IMR-90 (cell line): ENCODE measurements at regions not wholly inside any gene's neighbourhood (a gene's known extent, or its start where the extent isn't known, plus 50 kb on each side); places are given as distances from the start of the nearest gene placed in this dataset.

Experiments
- ATAC-seq: fragments of 200-7000 bp; cut with Tn5 transposase; 2 replicates; pipeline ENCODE4 v1.9.1; 2020; ENCODE audit warnings: low read depth, mild to moderate bottlenecking, moderate library complexity
- BruUV-seq: library from RNA; stranded (reverse); fragments of 400-500 nt; replicated peaks from 2 replicates; lab custom pipeline; 2021; lab: Mats Ljungman, UMichigan
- CTCF ChIA-PET: fragments of 300-600 bp; formaldehyde crosslinking; extraction: SDS; loops from one replicate; lab custom pipeline; 2021; ENCODE audit warnings: antibody characterized with exemption; lab: Yijun Ruan, JAX
- POLR2A ChIA-PET: fragments of 300-600 bp; sonication (Branson Sonifier 250); formaldehyde crosslinking; loops from one replicate; lab custom pipeline; 2022; ENCODE audit warnings: antibody characterized with exemption; ENCODE audit not compliant: unreplicated experiment; lab: Charles Lee
- DNase-seq: peaks from one replicate; pipeline ENCODE4 v3.0.0; 2013
- H2AFZ ChIP-seq: replicated peaks from 2 replicates; pipeline ENCODE3; 2013; ENCODE audit warnings: low read length, mild to moderate bottlenecking; ENCODE audit not compliant: poor library complexity
- H2AK5ac ChIP-seq: 2 replicates; pipeline ENCODE4 v1.6.1; 2013; ENCODE audit warnings: low read depth, low read length, inconsistent platforms
- H2AK9ac ChIP-seq: replicated peaks from 2 replicates; pipeline ENCODE3; 2013; ENCODE audit warnings: mild to moderate bottlenecking, low read depth, low read length, moderate library complexity; ENCODE audit not compliant: poor library complexity
- H2BK120ac ChIP-seq: 2 replicates; pipeline ENCODE4 v1.6.1; 2013; ENCODE audit warnings: low read depth, low read length, inconsistent platforms
- H2BK15ac ChIP-seq: 3 replicates; pipeline ENCODE4 v1.6.1; 2013; ENCODE audit warnings: low read depth, low read length, inconsistent platforms
- H2BK20ac ChIP-seq: 2 replicates; pipeline ENCODE4 v1.6.1; 2013; ENCODE audit warnings: low read depth, mild to moderate bottlenecking, inconsistent platforms, low read length, moderate library complexity
- H2BK5ac ChIP-seq: 2 replicates; pipeline ENCODE4 v1.6.1; 2013; ENCODE audit warnings: mild to moderate bottlenecking, low read depth, low read length, inconsistent platforms; ENCODE audit not compliant: poor library complexity, severe bottlenecking
- H3K14ac ChIP-seq: replicated peaks from 2 replicates; pipeline ENCODE4 v1.6.1; 2013; ENCODE audit warnings: low read depth, low read length, inconsistent platforms
- H3K18ac ChIP-seq: 2 replicates; pipeline ENCODE4 v1.6.1; 2013; ENCODE audit warnings: low read depth, low read length, control low read depth
- H3K23ac ChIP-seq: 2 replicates; pipeline ENCODE4 v1.6.1; 2013; ENCODE audit warnings: low read depth, low read length, inconsistent platforms
- H3K27ac ChIP-seq: 2 replicates; pipeline ENCODE4 v1.5.1; 2013; ENCODE audit warnings: mild to moderate bottlenecking, control low read depth, low read length; ENCODE audit not compliant: insufficient read depth
- H3K27me3 ChIP-seq: 2 replicates; pipeline ENCODE4 v1.6.1; 2013; ENCODE audit warnings: low read length; ENCODE audit not compliant: control insufficient read depth, insufficient read depth
- H3K36me3 ChIP-seq: 2 replicates; pipeline ENCODE4 v1.6.1; 2013; ENCODE audit warnings: low read length, mixed read lengths; ENCODE audit not compliant: control insufficient read depth, insufficient read depth
- H3K4ac ChIP-seq: 2 replicates; pipeline ENCODE4 v1.6.1; 2013; ENCODE audit warnings: low read depth, low read length, inconsistent platforms
- H3K4me1 ChIP-seq: 2 replicates; pipeline ENCODE4 v1.6.1; 2013; ENCODE audit warnings: low read length, mixed read lengths; ENCODE audit not compliant: control insufficient read depth, insufficient read depth
- H3K4me2 ChIP-seq: 2 replicates; pipeline ENCODE4 v1.6.1; 2013; ENCODE audit warnings: low read depth, mild to moderate bottlenecking, control low read depth, low read length, moderate library complexity
- H3K4me3 ChIP-seq: 2 replicates; pipeline ENCODE4 v1.5.1; 2013; ENCODE audit warnings: low read depth, mild to moderate bottlenecking, control low read depth, low read length, moderate library complexity; ENCODE audit not compliant: insufficient read depth
- H3K56ac ChIP-seq: 2 replicates; pipeline ENCODE4 v1.6.1; 2013; ENCODE audit warnings: low read length, inconsistent platforms; ENCODE audit not compliant: insufficient read depth; ENCODE audit errors: extremely low read depth
- H3K79me1 ChIP-seq, 2 experiments: 2 replicates each; pipeline ENCODE4 v1.6.1; 2013; ENCODE audit warnings: low read length in 2 of 2, inconsistent platforms in 1 of 2, low read depth in 1 of 2
- H3K9ac ChIP-seq: 2 replicates; pipeline ENCODE4 v1.6.1; 2013; ENCODE audit warnings: low read depth, low read length, control low read depth
- H3K9me1 ChIP-seq: 2 replicates; pipeline ENCODE4 v1.6.1; 2013; ENCODE audit warnings: low read length, inconsistent platforms; ENCODE audit not compliant: insufficient read depth
- H3K9me3 ChIP-seq: 2 replicates; pipeline ENCODE4 v1.6.1; 2013; ENCODE audit warnings: low read length; ENCODE audit not compliant: control insufficient read depth, insufficient read depth
- H4K20me1 ChIP-seq: 2 replicates; pipeline ENCODE4 v1.6.1; 2013; ENCODE audit warnings: low read length, inconsistent platforms; ENCODE audit not compliant: insufficient read depth
- H4K5ac ChIP-seq: 2 replicates; pipeline ENCODE4 v1.6.1; 2013; ENCODE audit warnings: mild to moderate bottlenecking, low read depth, low read length, control low read depth
- H4K8ac ChIP-seq, 2 experiments: 2 replicates each; pipeline ENCODE4 v1.6.1; 2013; ENCODE audit warnings: low read depth in 2 of 2, low read length in 2 of 2, control low read depth in 1 of 2, inconsistent platforms in 1 of 2
- H4K91ac ChIP-seq: 2 replicates; pipeline ENCODE4 v1.6.1; 2013; ENCODE audit warnings: low read depth, low read length, inconsistent platforms; ENCODE audit not compliant: insufficient read depth
- BHLHE40 ChIP-seq: fragments of 150-350 bp; IDR thresholded peaks from 2 replicates; pipeline ENCODE4 v1.6.1; 2016; ENCODE audit warnings: mild to moderate bottlenecking, low read depth, low read length
- CEBPB ChIP-seq: IDR thresholded peaks from 2 replicates; pipeline ENCODE4 v1.6.1; 2012; ENCODE audit warnings: low read depth, low read length, improper control_type of control experiment
- CHD1 ChIP-seq: IDR thresholded peaks from 2 replicates; pipeline ENCODE4 v1.6.1; 2012; ENCODE audit warnings: low read depth, low read length, improper control_type of control experiment
- FOS ChIP-seq: fragments of 150-350 bp; IDR thresholded peaks from 2 replicates; pipeline ENCODE4 v1.6.1; 2016; ENCODE audit warnings: low read depth, low read length
- MAFK ChIP-seq: IDR thresholded peaks from 2 replicates; pipeline ENCODE4 v1.6.1; 2012; ENCODE audit warnings: low read depth, low read length, improper control_type of control experiment
- MAZ ChIP-seq: IDR thresholded peaks from 2 replicates; pipeline ENCODE4 v1.6.1; 2012; ENCODE audit warnings: low read depth, mild to moderate bottlenecking, low read length, improper control_type of control experiment, moderate library complexity, borderline replicate concordance
- NFE2L2 ChIP-seq: fragments of 150-350 bp; IDR thresholded peaks from 2 replicates; pipeline ENCODE4 v1.6.1; 2016; ENCODE audit warnings: low read depth, mild to moderate bottlenecking, low read length
- POLR2A ChIP-seq: IDR thresholded peaks from 2 replicates; pipeline ENCODE4 v1.6.1; 2012; ENCODE audit warnings: mild to moderate bottlenecking, low read depth, low read length
- RAD21 ChIP-seq: IDR thresholded peaks from 2 replicates; pipeline ENCODE4 v1.6.1; 2012; ENCODE audit warnings: low read length, improper control_type of control experiment
- RCOR1 ChIP-seq: IDR thresholded peaks from 2 replicates; pipeline ENCODE4 v1.6.1; 2012; ENCODE audit warnings: mild to moderate bottlenecking, low read length, improper control_type of control experiment; ENCODE audit not compliant: insufficient replicate concordance
- SMC3 ChIP-seq: fragments of 150-350 bp; IDR thresholded peaks from 2 replicates; pipeline ENCODE4 v1.6.1; 2016; ENCODE audit warnings: low read depth, mild to moderate bottlenecking, antibody characterized with exemption, low read length, moderate library complexity
- WGBS, 2 experiments: methylation state at CpG; one replicate each; pipeline versions ENCODE4 v1.1.5 to v1.1.7; 2013; ENCODE audit warnings: missing lambda C conversion rate in 2 of 2; ENCODE audit not compliant: insufficient read length in 1 of 2; ENCODE audit errors: extremely low coverage in 2 of 2; 5-methylcytosine and 5-hydroxymethylcytosine counted together
- dilution Hi-C: fragments of 300-500 bp; cut with HindIII; formaldehyde crosslinking; loops from one replicate; pipeline ENCODE4 v1.14.3; 2018; ENCODE audit warnings: low sequenced_read_pairs; ENCODE audit not compliant: unreplicated experiment
- in situ Hi-C: fragments of 300-500 bp; cut with MboI; formaldehyde crosslinking; loops from 3 replicates; pipeline ENCODE4 v1.14.3; 2019; ENCODE audit warnings: low sequenced_read_pairs, inconsistent platforms, mixed read lengths
- intact Hi-C: fragments of 100-400 bp; cut with micrococcal nuclease; formaldehyde crosslinking; loops from 2 replicates; pipeline ENCODE4 v1.10.0; 2022
- TF ChIP-seq, protein P1 (sequence below): fragments of 150-350 bp; IDR thresholded peaks from 2 replicates; pipeline ENCODE4 v1.6.1; 2017; ENCODE audit warnings: mild to moderate bottlenecking, antibody characterized with exemption, low read length, low read depth

DNA sequence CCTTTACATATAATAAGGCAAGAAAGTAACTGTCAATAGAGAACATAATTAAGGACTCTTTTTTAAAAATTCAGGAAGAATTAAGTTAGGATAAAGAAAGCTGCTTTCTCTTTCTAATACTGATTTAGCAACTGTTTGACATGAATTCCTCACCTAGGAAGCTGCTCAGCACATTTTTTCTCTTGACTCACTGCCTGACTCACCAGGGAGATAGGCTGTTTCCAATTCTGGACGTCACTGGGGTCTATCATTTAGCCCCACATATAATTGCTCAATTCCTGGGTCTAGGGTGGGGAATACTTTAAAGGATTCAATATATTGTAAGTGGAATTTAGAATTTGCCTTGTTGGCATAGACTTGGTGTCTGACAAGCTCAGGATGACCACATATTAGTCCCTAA, 50.8 kb upstream of the UGP2 start:
- no peaks in the 10 kb centered on the region for H4K20me1 ChIP-seq
- TF ChIP-seq RCOR1 (peak; percentile 11), RAD21 (no peak), MAZ (no peak), CEBPB (peak; percentile 95), CHD1 (no peak), SMC3 (no peak), NFE2L2 (peak; percentile 81), BHLHE40 (0 out of 2 replicates have a peak, but pooled peaks have one; percentile 5), MAFK (peak; percentile 92), POLR2A (no peak), FOS (peak; percentile 87)
- TF ChIP-seq, protein P1, sequence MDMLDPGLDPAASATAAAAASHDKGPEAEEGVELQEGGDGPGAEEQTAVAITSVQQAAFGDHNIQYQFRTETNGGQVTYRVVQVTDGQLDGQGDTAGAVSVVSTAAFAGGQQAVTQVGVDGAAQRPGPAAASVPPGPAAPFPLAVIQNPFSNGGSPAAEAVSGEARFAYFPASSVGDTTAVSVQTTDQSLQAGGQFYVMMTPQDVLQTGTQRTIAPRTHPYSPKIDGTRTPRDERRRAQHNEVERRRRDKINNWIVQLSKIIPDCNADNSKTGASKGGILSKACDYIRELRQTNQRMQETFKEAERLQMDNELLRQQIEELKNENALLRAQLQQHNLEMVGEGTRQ, result no peak
- peak overlapping the region; percentile 68; the same call in 1 of the 2 replicates for H3K23ac ChIP-seq
- no peaks in the 10 kb centered on the region for H3K27me3 ChIP-seq
- no TSS peak for BruUV-seq
- H2AFZ ChIP-seq, result no peak overlapping the region
- peak overlapping the region; percentile 88 for H2BK120ac ChIP-seq
- peak overlapping the region; percentile 78 for H4K91ac ChIP-seq
- peak overlapping the region; percentile 98; the same call in 1 of the 2 replicates for H3K18ac ChIP-seq
- no peak overlapping the region for H3K9ac ChIP-seq
- H3K79me1 ChIP-seq, result no peaks in the 10 kb centered on the region
- H3K4me2 ChIP-seq, result peak overlapping the region; percentile 37; the same call in 1 of the 2 replicates
- no CpG with 5 or more reads among the region's 1 CpG for WGBS, 2 experiments
- peak overlapping the region; percentile 80; the same call in 1 of the 2 replicates for H3K4ac ChIP-seq
- H3K9me1 ChIP-seq, result peaks cover 12% of the 10 kb centered on the region
- H3K27ac ChIP-seq, result peak overlapping the region; percentile 12; the same call in 1 of the 2 replicates
- no peak overlapping the region for H2AK9ac ChIP-seq
- H2BK15ac ChIP-seq, result peak overlapping the region; percentile 90; the same call in 2 of the 3 replicates
- peak overlapping the region; percentile 53 to 82 for H4K8ac ChIP-seq
- H3K14ac ChIP-seq, result peak overlapping the region; percentile 71; the same call in 1 of the 2 replicates
- H3K4me1 ChIP-seq, result peaks cover 16% of the 10 kb centered on the region
- CTCF ChIA-PET, result no interaction called here
- dilution Hi-C loops (no loop called here), intact Hi-C loops (loop anchor here (5.0 kb wide), 1 partner anchor 51 kb away; the partner anchor contains the start of gene UGP2), in situ Hi-C loops (no loop called here)
- H3K9me3 ChIP-seq, result no peaks in the 10 kb centered on the region
- H2BK5ac ChIP-seq, result peak overlapping the region; percentile 73
- peak overlapping the region; percentile 65 for H2AK5ac ChIP-seq
- H3K4me3 ChIP-seq, result no peak overlapping the region
- POLR2A ChIA-PET, result interaction anchor here (0.6 kb wide), 1 partner anchor 67 kb away, joined by 3 read pairs; no protein-coding TSS in a partner anchor
- H4K5ac ChIP-seq, result peak overlapping the region; percentile 95; the same call in 1 of the 2 replicates
- DNase-seq, result peak; percentile 91
- H2BK20ac ChIP-seq, result peak overlapping the region; percentile 89
- peak; percentile 85 for ATAC-seq
- no peak overlapping the region for H3K56ac ChIP-seq
- H3K36me3 ChIP-seq, result no peaks in the 10 kb centered on the region
